Astrocyte of the cerebellum (primary cell): ENCODE measurements at regions not wholly inside any gene's neighbourhood (a gene's known extent, or its start where the extent isn't known, plus 50 kb on each side); places are given as distances from the start of the nearest gene placed in this dataset.

ENCODE experiments used
- DNase-seq: peaks from one replicate; pipeline ENCODE4 v3.0.0-alpha.2; 2011; ENCODE audit warnings: low read depth
- H3K4me3 ChIP-seq: 2 replicates; pipeline ENCODE4 v1.5.1; 2011; ENCODE audit warnings: mild to moderate bottlenecking, low read depth, low read length, moderate library complexity
- CTCF ChIP-seq: IDR thresholded peaks from 2 replicates; pipeline ENCODE4 v1.5.1; 2012; ENCODE audit warnings: low read length, low read depth, moderate library complexity, mild to moderate bottlenecking; ENCODE audit errors: missing control alignments
- in situ Hi-C: cut with HindIII; loops from 2 replicates; pipeline ENCODE4 v1.10.0; 2017; ENCODE audit warnings: low sequenced_read_pairs

GRCh38 chr4:137129441-137129840 lies 402.9 kb downstream of the PCDH18 start:
- no peak for DNase-seq
- no peak for TF ChIP-seq CTCF
- H3K4me3 ChIP-seq = no peak overlapping the region
- in situ Hi-C loops = loop anchor here (10.0 kb wide), 1 partner anchor 405 kb away; the partner anchor contains the start of gene PCDH18

GRCh38 chr4:137125011-137125410 lies 407.3 kb downstream of the PCDH18 start:
- peak overlapping the region; percentile 35 for H3K4me3 ChIP-seq
- TF ChIP-seq CTCF = no peak
- in situ Hi-C loops = loop anchor here (10.0 kb wide), 1 partner anchor 410 kb away; the partner anchor contains the start of gene PCDH18
- peak; percentile 8 for DNase-seq

GRCh38 chr4:137124278-137124932 lies 407.9 kb downstream of the PCDH18 start:
- peak overlapping the region; percentile 35 for H3K4me3 ChIP-seq
- in situ Hi-C loops = loop anchor here (10.0 kb wide), 1 partner anchor 410 kb away; the partner anchor contains the start of gene PCDH18
- TF ChIP-seq CTCF = peak; percentile 65

GRCh38 chr4:137122876-137123275 lies 409.4 kb downstream of the PCDH18 start:
- TF ChIP-seq CTCF = no peak
- no peak overlapping the region for H3K4me3 ChIP-seq
- in situ Hi-C loops = loop anchor here (10.0 kb wide), 1 partner anchor 412 kb away; the partner anchor contains the start of gene PCDH18
- DNase-seq = no peak

More at GRCh38 chr4:137124278-137124932, 407.9 kb downstream of the PCDH18 start:
- peak; percentile 57 for DNase-seq

- in situ Hi-C loops = no loop called here
Measured at GRCh38 chr4:137116144-137116543, 416.1 kb downstream of the PCDH18 start.

GRCh38 chr4:137106733-137107132 lies 425.6 kb downstream of the PCDH18 start:
- in situ Hi-C loops = no loop called here
- no peak overlapping the region for H3K4me3 ChIP-seq
- no peak for TF ChIP-seq CTCF
- DNase-seq = no peak

More at GRCh38 chr4:137116144-137116543, 416.1 kb downstream of the PCDH18 start:
- H3K4me3 ChIP-seq = no peak overlapping the region
- DNase-seq = no peak
- no peak for TF ChIP-seq CTCF
